AG09309 (cell line): ENCODE measurements at regions not wholly inside any gene's neighbourhood (a gene's known extent, or its start where the extent isn't known, plus 50 kb on each side); places are given as distances from the start of the nearest gene placed in this dataset.

Source experiments
- DNase-seq: peaks from one replicate; pipeline ENCODE4 v3.0.0-alpha.2; 2010; ENCODE audit warnings: low read depth
- H3K4me3 ChIP-seq: 2 replicates; pipeline ENCODE4 v1.5.1; 2011; ENCODE audit warnings: mild to moderate bottlenecking, low read depth, low read length, moderate library complexity; ENCODE audit not compliant: control insufficient read depth
- TF ChIP-seq, protein P1 (sequence below): IDR thresholded peaks from 2 replicates; pipeline ENCODE4 v1.5.1; 2011; ENCODE audit warnings: mild to moderate bottlenecking, low read depth, low read length, inconsistent platforms; ENCODE audit not compliant: insufficient read depth, control insufficient read depth; ENCODE audit errors: missing control alignments

DNA sequence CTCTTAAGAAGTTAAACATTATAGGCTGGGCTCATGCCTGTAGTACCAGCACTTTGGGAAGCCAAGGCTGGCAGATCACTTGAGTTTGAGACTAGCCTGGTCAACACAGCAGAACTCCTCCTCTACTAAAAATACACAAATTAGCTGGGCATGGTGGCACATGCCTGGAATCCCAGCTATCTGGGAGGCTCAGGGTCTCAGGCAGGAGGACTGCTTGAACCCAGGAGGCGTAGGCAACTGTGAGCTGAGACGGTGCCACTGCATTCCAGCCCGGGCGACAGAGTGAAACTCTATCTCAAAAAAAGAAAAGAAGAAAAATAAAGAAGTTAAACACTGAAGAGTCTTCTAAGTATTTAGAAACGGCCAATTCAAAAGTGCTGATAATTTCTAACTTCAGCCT is 164.3 kb upstream of the GALNTL6 start:
- TF ChIP-seq, protein P1, sequence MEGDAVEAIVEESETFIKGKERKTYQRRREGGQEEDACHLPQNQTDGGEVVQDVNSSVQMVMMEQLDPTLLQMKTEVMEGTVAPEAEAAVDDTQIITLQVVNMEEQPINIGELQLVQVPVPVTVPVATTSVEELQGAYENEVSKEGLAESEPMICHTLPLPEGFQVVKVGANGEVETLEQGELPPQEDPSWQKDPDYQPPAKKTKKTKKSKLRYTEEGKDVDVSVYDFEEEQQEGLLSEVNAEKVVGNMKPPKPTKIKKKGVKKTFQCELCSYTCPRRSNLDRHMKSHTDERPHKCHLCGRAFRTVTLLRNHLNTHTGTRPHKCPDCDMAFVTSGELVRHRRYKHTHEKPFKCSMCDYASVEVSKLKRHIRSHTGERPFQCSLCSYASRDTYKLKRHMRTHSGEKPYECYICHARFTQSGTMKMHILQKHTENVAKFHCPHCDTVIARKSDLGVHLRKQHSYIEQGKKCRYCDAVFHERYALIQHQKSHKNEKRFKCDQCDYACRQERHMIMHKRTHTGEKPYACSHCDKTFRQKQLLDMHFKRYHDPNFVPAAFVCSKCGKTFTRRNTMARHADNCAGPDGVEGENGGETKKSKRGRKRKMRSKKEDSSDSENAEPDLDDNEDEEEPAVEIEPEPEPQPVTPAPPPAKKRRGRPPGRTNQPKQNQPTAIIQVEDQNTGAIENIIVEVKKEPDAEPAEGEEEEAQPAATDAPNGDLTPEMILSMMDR, result no peak

DNA sequence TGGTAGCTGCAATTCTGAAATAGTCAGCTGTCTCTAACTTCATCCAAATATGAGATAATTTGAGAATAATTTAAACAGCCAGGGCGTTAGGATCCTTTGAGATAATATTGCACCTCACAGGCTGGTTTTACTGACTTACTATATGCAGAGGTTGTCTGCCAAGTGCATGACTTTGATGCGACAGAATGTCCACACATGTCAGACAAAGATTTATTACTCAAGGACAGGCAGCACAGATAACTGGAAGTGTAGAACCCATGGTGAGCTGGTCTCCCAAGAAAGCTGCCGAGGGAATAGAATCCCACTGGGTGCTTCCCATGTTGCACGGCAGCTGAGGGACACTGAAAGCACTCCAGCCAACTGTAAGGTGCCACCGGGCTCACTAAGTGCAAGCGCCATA is 166.2 kb upstream of the GALNTL6 start:
- TF ChIP-seq, protein P1, result no peak
- H3K4me3 ChIP-seq, result no peak overlapping the region
- no peak for DNase-seq

More for the DNA sequence above, 164.3 kb upstream of the GALNTL6 start:
- H3K4me3 ChIP-seq, result no peak overlapping the region
- DNase-seq, result no peak

DNA sequence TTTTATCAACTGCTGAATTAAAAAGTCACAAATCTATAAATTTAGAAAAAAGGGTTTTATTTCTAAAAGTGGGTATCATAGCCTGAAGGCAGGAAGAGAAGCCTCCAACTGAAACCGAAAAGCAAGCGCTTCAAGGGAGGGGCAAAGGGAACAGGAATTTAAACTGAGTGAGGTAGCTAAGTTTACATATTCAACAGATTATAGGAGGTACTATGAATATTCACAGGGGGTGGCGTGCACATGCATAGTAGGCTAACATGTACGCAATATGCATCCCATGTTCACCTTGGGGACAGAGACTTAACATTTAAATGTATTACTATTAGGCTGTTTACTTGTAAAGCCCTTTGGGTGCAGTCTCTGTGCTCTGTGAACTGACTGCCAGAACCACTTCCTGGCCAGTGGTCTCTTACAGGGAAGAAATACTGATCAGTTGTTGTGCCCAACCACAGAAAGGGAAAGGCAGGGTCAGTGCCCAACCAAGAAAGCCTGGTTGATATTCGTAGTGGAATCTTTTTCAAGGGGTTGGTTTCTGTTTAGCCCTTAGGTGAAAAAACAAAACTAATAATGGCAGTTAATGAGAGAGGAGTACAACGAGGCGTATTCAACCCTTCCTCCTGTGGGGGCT is 168.7 kb upstream of the GALNTL6 start:
- TF ChIP-seq, protein P1, result no peak
- DNase-seq, result no peak
- H3K4me3 ChIP-seq, result no peak overlapping the region

DNA sequence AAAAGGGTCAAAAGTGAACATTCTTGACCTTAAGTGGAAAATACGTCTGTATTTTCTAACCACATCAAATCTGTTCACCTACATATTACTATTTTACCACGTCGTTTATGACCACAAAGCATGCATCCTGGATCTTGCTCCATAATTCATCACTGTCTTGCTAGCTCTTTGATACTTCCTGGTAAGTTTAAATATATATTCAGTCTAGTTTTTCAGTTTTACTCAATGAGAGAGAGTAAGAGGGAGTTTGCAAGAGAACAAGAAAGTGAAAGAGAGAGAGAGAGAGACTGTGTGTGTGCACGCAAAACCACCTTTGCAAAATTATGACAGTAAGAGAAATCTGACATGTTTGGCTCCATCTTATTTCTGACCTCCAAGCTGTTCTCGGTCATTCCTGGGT is 173.7 kb upstream of the GALNTL6 start:
- TF ChIP-seq, protein P1, result no peak
- H3K4me3 ChIP-seq, result no peak overlapping the region
- DNase-seq, result no peak

DNA sequence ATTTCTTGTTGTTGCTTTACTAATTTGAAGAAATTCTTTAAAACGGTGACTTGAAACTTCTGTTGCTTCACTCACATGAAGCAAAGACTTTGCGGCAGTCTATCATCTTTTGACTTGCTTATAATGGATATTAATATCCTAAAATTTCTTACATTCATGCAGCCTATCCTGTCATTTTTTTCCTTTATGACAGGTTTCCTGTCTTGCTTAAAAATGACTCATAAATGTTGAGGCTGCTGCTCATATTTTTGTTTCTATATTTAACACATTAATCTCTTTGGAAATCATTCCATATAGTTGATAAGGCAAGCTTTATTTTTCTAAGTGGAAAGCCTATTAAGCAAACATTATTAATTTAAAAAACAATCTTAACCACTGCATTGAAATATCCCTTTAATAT is 176.6 kb upstream of the GALNTL6 start:
- H3K4me3 ChIP-seq, result no peak overlapping the region
- TF ChIP-seq, protein P1, result no peak
- DNase-seq, result no peak

DNA sequence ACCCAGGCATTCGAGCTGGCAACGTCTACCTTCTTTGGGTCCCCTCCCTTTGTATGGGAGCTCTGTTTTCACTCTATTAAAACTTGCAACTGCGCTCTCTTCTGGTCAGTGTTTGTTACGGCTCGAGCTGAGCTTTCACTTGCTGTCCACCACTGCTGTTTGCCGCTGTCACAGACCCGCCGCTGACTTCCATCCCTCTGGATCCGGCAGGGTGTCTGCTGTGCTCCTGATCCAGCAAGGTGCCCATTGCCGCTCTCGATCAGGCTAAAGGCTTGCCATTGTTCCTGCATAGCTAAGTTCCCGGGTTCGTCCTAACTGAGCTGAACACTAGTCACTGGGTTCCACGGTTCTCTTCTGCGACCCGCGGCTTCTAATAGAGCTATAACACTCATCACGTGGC is 183.5 kb upstream of the GALNTL6 start:
- TF ChIP-seq, protein P1, result no peak
- no peak overlapping the region for H3K4me3 ChIP-seq
- no peak for DNase-seq

DNA sequence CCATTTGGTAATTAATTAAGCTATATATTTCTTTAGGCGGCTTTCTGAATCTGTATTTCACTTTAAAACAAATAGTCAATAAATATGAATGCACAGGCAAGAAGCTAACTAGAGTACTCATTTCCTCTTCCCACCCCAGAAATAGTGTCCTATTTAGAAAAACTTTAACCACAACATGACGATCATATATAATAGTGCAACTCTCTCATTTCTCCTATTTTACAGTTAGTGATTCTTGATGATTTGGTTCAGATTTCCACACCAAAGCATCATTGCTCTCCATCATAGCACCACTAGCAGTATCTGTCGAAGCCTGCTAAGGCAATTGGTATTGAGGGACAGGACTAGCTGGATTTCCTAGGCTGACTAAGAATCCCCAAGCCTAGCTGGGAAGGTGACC is 184.0 kb upstream of the GALNTL6 start:
- TF ChIP-seq, protein P1, result no peak
- no peak for DNase-seq
- H3K4me3 ChIP-seq, result no peak overlapping the region
